GM10266 (cell line): ENCODE measurements at regions not wholly inside any gene's neighbourhood (a gene's known extent, or its start where the extent isn't known, plus 50 kb on each side); places are given as distances from the start of the nearest gene placed in this dataset.

ENCODE experiments used
- DNase-seq: peaks from one replicate; pipeline ENCODE4 v3.0.0; 2012; ENCODE audit errors: extremely low spot score
- TF ChIP-seq, protein P1 (sequence below): IDR thresholded peaks from 2 replicates; pipeline ENCODE4 v1.5.1; 2012; ENCODE audit warnings: mild to moderate bottlenecking, low read depth; ENCODE audit not compliant: control insufficient read depth, insufficient read depth; ENCODE audit errors: missing control alignments

DNA sequence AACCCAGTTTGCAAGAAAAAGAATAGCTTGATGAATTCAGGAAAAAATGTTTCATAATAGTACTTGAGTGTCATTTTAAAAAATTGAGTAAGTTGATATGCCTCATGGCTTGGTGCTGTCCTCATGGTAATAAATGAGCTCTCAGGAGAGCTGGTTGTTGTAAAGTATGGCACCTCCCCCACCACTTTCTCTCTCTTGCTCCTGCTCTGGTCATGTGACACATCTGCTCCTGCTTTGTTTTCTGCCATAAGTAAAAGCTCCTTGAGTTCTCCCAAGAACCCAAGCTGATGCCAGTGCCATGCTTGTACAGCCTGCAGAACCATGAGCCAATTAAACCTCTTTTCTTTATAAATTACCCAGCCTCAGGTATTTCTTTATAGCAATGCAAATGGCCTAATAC, 108.8 kb upstream of the CRBN start:
- TF ChIP-seq, protein P1, sequence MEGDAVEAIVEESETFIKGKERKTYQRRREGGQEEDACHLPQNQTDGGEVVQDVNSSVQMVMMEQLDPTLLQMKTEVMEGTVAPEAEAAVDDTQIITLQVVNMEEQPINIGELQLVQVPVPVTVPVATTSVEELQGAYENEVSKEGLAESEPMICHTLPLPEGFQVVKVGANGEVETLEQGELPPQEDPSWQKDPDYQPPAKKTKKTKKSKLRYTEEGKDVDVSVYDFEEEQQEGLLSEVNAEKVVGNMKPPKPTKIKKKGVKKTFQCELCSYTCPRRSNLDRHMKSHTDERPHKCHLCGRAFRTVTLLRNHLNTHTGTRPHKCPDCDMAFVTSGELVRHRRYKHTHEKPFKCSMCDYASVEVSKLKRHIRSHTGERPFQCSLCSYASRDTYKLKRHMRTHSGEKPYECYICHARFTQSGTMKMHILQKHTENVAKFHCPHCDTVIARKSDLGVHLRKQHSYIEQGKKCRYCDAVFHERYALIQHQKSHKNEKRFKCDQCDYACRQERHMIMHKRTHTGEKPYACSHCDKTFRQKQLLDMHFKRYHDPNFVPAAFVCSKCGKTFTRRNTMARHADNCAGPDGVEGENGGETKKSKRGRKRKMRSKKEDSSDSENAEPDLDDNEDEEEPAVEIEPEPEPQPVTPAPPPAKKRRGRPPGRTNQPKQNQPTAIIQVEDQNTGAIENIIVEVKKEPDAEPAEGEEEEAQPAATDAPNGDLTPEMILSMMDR, result no peak
- DNase-seq, result no peak

DNA sequence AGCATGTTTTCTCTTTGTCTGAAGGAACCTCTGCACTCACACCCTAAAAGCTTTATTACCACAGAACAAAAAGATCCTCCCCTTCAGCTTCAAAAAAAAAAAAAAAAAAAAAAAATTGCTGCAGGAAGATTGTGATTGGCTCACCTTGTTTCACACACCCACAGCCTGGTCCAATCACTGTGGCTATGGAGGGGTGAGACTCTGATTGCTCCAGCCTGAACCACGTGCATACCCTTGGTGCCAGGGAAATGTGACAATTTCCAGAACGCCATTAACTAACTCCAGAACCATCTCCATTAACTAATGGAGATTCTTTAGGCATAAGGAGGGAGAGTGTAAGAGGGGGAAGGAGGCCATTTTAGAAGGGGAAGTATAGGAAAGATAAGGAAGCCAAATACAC, 106.5 kb upstream of the CRBN start:
- no peak for DNase-seq
- TF ChIP-seq, protein P1, result no peak

GRCh38 chr3:3281024-3281423, 101.5 kb upstream of the CRBN start:
- TF ChIP-seq, protein P1, result no peak
- no peak for DNase-seq

GRCh38 chr3:3280396-3280795, 100.9 kb upstream of the CRBN start:
- no peak for DNase-seq
- TF ChIP-seq, protein P1, result no peak

GRCh38 chr3:3278073-3278472, 98.6 kb upstream of the CRBN start:
- TF ChIP-seq, protein P1, result no peak
- no peak for DNase-seq

- TF ChIP-seq, protein P1, result no peak
- DNase-seq, result no peak
Observed at GRCh38 chr3:3276630-3277029, 97.1 kb upstream of the CRBN start.

DNA sequence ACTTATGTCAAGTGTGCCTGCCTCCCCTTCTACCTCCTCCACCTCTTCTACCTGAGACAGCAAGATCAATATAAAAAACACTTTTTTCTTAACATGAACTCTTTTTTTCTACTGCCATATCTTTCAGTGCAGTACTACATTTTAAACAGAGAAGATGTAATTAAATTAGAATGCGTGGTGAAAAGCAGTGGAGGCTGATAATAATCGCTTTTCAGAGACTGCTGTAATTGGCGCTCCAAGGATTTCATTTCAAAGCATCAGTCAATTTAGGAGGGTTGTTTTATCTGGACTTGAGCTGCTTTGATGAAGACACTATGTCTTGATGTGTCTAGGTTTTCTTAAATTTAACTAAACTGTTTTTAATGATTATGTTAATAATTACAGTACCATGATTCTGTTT, 85.3 kb upstream of the CRBN start:
- TF ChIP-seq, protein P1, result no peak
- DNase-seq, result no peak
